HG03571 (cell line): ENCODE measurements at regions not wholly inside any gene's neighbourhood (a gene's known extent, or its start where the extent isn't known, plus 50 kb on each side); places are given as distances from the start of the nearest gene placed in this dataset.
"Not testable (repeated sequence)": the region's sequence is repeated elsewhere in the genome, so short reads cannot be mapped to it uniquely, and the experiment has no call there.

Experiments used
- ATAC-seq: cut with Tn5 transposase; IDR thresholded peaks from one replicate; pipeline ENCODE4 v1.9.1; 2021; ENCODE audit not compliant: unreplicated experiment

GRCh38 chr9:129547063-129547462 lies 73.8 kb downstream of the C9orf50 start:
- ATAC-seq = no peak

GRCh38 chr9:129545876-129546275 lies 75.0 kb downstream of the C9orf50 start:
- ATAC-seq = not testable (repeated sequence)

GRCh38 chr9:129544761-129545160 lies 76.1 kb downstream of the C9orf50 start:
- ATAC-seq = no peak

GRCh38 chr9:129542741-129543140 lies 78.2 kb downstream of the C9orf50 start:
- no peak for ATAC-seq

GRCh38 chr9:129541270-129541669 lies 79.6 kb downstream of the C9orf50 start:
- ATAC-seq = no peak

- no peak for ATAC-seq
Observed at GRCh38 chr9:129539446-129539845, 81.5 kb downstream of the C9orf50 start.

- ATAC-seq = not testable (repeated sequence)
Observed at GRCh38 chr9:129531860-129532402, 89.0 kb downstream of the C9orf50 start.

GRCh38 chr9:129527955-129528354 lies 92.9 kb downstream of the C9orf50 start:
- ATAC-seq = not testable (repeated sequence)

- ATAC-seq = no peak
Observed at GRCh38 chr9:129525656-129526196, 95.2 kb downstream of the C9orf50 start.

GRCh38 chr9:129524582-129525270 lies 96.2 kb downstream of the C9orf50 start:
- no peak for ATAC-seq

- ATAC-seq = no peak
Observed at GRCh38 chr9:129523943-129524581, 96.8 kb downstream of the C9orf50 start.

- no peak for ATAC-seq
Observed at GRCh38 chr9:129522351-129522750, 98.5 kb downstream of the C9orf50 start.

GRCh38 chr9:129520082-129520481 lies 100.8 kb downstream of the C9orf50 start:
- ATAC-seq = no peak

GRCh38 chr9:129518074-129518473 lies 102.8 kb downstream of the C9orf50 start:
- ATAC-seq = no peak

GRCh38 chr9:129517006-129517405 lies 103.9 kb downstream of the C9orf50 start:
- ATAC-seq = no peak

GRCh38 chr9:129514891-129515290 lies 106.0 kb downstream of the C9orf50 start:
- no peak for ATAC-seq

GRCh38 chr9:129514497-129514867 lies 106.4 kb downstream of the C9orf50 start:
- ATAC-seq = no peak

GRCh38 chr9:129513856-129514496 lies 106.9 kb downstream of the C9orf50 start:
- ATAC-seq = no peak

GRCh38 chr9:129513282-129513681 lies 107.6 kb downstream of the C9orf50 start:
- ATAC-seq = no peak

- no peak for ATAC-seq
Observed at GRCh38 chr9:129511285-129511900, 109.5 kb downstream of the C9orf50 start.

- ATAC-seq = no peak
Observed at GRCh38 chr9:129509533-129509928, 111.4 kb downstream of the C9orf50 start.
